OCI-LY3 (cell line): ENCODE measurements at regions not wholly inside any gene's neighbourhood (a gene's known extent, or its start where the extent isn't known, plus 50 kb on each side); places are given as distances from the start of the nearest gene placed in this dataset.

ENCODE experiments used
- H2AFZ ChIP-seq: fragments of 200-600, 300-600 bp; shearing (Covaris generic); 2 replicates; pipeline ENCODE4 v1.6.0; 2014; ENCODE audit warnings: antibody characterized with exemption, low read depth, low read length
- H3K27ac ChIP-seq: fragments of 200-600, 300-600 bp; sonication (generic); 2 replicates; pipeline ENCODE4 v1.5.1; 2014; ENCODE audit warnings: mild to moderate bottlenecking, low read length, moderate library complexity, mixed read lengths
- H3K27me3 ChIP-seq: fragments of 200-600, 300-600 bp; sonication (generic); 2 replicates; pipeline ENCODE4 v1.6.1; 2014; ENCODE audit warnings: low read depth, low read length, mixed read lengths
- H3K36me3 ChIP-seq: fragments of 200-600, 300-600 bp; sonication (generic); replicated peaks from 2 replicates; pipeline ENCODE3; 2014; ENCODE audit warnings: low read depth, low read length, mixed read lengths
- H3K4me1 ChIP-seq: fragments of 300-600, 200-600 bp; sonication (generic); 2 replicates; pipeline ENCODE4 v1.6.1; 2014; ENCODE audit warnings: low read length, mixed read lengths
- H3K4me2 ChIP-seq: fragments of 200-600, 300-600 bp; sonication (generic); 2 replicates; pipeline ENCODE4 v1.6.1; 2014; ENCODE audit warnings: low read length, mixed read lengths
- H3K4me3 ChIP-seq: fragments of 300-600, 200-600 bp; sonication (generic); 2 replicates; pipeline ENCODE4 v1.5.1; 2014; ENCODE audit warnings: antibody characterized with exemption, mild to moderate bottlenecking, low read length, moderate library complexity
- H3K79me2 ChIP-seq: fragments of 300-600, 200-600 bp; shearing (Covaris generic); 2 replicates; pipeline ENCODE4 v1.6.1; 2014; ENCODE audit warnings: mild to moderate bottlenecking, low read length, mixed read lengths
- H3K9ac ChIP-seq: fragments of 300-600, 200-600 bp; shearing (Covaris generic); 2 replicates; pipeline ENCODE4 v1.6.0; 2014; ENCODE audit warnings: mild to moderate bottlenecking, low read length, moderate library complexity
- H3K9me3 ChIP-seq: fragments of 200-600, 300-600 bp; shearing (Covaris generic); 2 replicates; pipeline ENCODE4 v1.6.1; 2014; ENCODE audit warnings: low read length, mixed read lengths; ENCODE audit not compliant: insufficient read depth
- H4K20me1 ChIP-seq: fragments of 200-600, 300-600 bp; sonication (generic); 2 replicates; pipeline ENCODE4 v1.6.1; 2016; ENCODE audit warnings: low read length, mixed read lengths; ENCODE audit not compliant: insufficient read depth
- EZH2phosphoT487 ChIP-seq: fragments of 200-600 bp; shearing (Covaris generic); IDR thresholded peaks from 2 replicates; pipeline ENCODE4 v1.6.1; 2018; ENCODE audit warnings: antibody characterized with exemption, mixed run types, low read depth
- TF ChIP-seq, protein P1 (sequence below): fragments of 200-600, 300-600 bp; sonication (generic); IDR thresholded peaks from 2 replicates; pipeline ENCODE4 v1.5.1; 2014; ENCODE audit warnings: antibody characterized with exemption, low read length, low read depth

DNA sequence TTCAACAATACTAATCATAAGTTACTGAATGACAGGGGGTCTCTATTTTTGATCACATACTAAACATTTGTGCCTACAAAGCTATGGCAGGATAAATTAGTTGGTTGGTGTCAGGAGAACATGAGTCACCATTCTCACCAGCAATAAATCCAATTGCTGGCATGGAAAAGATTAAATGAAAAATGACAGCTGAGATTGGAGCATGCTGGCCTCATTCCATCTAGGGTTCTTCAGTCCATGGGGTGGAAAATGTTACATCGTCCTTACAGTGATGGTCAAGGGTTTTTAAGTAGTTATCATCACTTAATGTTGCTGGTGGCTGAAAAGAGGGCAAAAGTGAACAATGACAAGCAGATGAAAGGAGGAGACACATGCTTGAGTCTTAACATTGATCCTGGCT, 180.1 kb upstream of the BCL6 start:
- no peak overlapping the region for H2AFZ ChIP-seq
- H3K27ac ChIP-seq = no peak overlapping the region
- H3K4me2 ChIP-seq = no peak overlapping the region
- H4K20me1 ChIP-seq = no peaks in the 10 kb centered on the region
- peaks cover 10% of the 10 kb centered on the region for H3K36me3 ChIP-seq
- peaks cover 80% of the 10 kb centered on the region for H3K27me3 ChIP-seq
- H3K4me3 ChIP-seq = no peak overlapping the region
- H3K4me1 ChIP-seq = peaks cover 23% of the 10 kb centered on the region
- no peaks in the 10 kb centered on the region for H3K79me2 ChIP-seq
- peaks cover 15% of the 10 kb centered on the region for H3K9me3 ChIP-seq
- no peak overlapping the region for H3K9ac ChIP-seq
- no peak for TF ChIP-seq EZH2phosphoT487
- TF ChIP-seq, protein P1, sequence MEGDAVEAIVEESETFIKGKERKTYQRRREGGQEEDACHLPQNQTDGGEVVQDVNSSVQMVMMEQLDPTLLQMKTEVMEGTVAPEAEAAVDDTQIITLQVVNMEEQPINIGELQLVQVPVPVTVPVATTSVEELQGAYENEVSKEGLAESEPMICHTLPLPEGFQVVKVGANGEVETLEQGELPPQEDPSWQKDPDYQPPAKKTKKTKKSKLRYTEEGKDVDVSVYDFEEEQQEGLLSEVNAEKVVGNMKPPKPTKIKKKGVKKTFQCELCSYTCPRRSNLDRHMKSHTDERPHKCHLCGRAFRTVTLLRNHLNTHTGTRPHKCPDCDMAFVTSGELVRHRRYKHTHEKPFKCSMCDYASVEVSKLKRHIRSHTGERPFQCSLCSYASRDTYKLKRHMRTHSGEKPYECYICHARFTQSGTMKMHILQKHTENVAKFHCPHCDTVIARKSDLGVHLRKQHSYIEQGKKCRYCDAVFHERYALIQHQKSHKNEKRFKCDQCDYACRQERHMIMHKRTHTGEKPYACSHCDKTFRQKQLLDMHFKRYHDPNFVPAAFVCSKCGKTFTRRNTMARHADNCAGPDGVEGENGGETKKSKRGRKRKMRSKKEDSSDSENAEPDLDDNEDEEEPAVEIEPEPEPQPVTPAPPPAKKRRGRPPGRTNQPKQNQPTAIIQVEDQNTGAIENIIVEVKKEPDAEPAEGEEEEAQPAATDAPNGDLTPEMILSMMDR = no peak

DNA sequence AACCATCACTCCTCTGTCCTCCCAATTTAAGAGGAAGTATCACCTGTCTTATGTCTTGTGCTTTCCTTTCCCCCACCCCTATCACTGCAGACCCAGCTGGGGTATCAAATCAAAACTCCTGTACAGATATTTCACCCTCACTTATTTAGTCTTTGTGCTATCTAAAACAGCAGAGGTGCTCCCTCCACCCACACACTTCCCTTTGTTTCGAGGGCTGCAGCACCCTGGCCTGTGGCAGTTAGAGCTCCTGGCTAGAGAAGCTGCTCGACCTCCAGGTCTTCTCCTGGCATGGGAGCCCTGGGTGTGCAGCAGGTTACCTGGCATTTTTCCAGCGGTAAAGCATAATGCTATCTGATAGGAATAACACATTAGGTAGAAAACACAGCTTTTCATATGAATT, 181.4 kb upstream of the BCL6 start:
- peaks cover 15% of the 10 kb centered on the region for H3K9me3 ChIP-seq
- H3K79me2 ChIP-seq = no peaks in the 10 kb centered on the region
- peaks cover 16% of the 10 kb centered on the region for H3K4me1 ChIP-seq
- H3K9ac ChIP-seq = no peak overlapping the region
- H3K27ac ChIP-seq = no peak overlapping the region
- no peak overlapping the region for H2AFZ ChIP-seq
- peaks cover 10% of the 10 kb centered on the region for H3K36me3 ChIP-seq
- peaks cover 80% of the 10 kb centered on the region for H3K27me3 ChIP-seq
- no peak overlapping the region for H3K4me3 ChIP-seq
- no peaks in the 10 kb centered on the region for H4K20me1 ChIP-seq
- TF ChIP-seq, protein P1 = no peak
- TF ChIP-seq EZH2phosphoT487 = no peak
- no peak overlapping the region for H3K4me2 ChIP-seq

DNA sequence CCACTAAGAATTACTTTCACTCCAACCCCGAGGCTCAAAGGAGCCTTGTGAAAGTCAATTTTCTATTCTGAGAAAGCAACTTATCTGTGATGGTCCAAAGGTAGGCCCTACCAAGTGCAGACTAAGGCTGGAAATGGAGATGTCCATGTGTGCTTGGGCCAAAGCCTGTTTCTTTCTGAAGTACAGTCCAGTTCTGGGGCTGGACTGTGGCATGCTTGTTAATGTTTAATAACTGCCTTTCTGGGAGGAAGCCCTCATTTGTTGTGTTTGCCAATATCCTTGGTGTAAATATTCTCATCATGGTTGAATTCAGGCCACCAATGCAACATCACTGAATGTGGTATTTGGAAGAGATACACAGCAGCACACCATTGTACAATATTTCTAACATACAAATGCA, 182.3 kb upstream of the BCL6 start:
- H3K27ac ChIP-seq = no peak overlapping the region
- H3K27me3 ChIP-seq = peaks cover 82% of the 10 kb centered on the region
- H3K36me3 ChIP-seq = peaks cover 10% of the 10 kb centered on the region
- peaks cover 20% of the 10 kb centered on the region for H3K4me1 ChIP-seq
- no peaks in the 10 kb centered on the region for H4K20me1 ChIP-seq
- no peak overlapping the region for H2AFZ ChIP-seq
- peaks cover 15% of the 10 kb centered on the region for H3K9me3 ChIP-seq
- H3K9ac ChIP-seq = no peak overlapping the region
- TF ChIP-seq, protein P1 = no peak
- TF ChIP-seq EZH2phosphoT487 = no peak
- no peak overlapping the region for H3K4me3 ChIP-seq
- H3K79me2 ChIP-seq = no peaks in the 10 kb centered on the region
- H3K4me2 ChIP-seq = no peak overlapping the region

DNA sequence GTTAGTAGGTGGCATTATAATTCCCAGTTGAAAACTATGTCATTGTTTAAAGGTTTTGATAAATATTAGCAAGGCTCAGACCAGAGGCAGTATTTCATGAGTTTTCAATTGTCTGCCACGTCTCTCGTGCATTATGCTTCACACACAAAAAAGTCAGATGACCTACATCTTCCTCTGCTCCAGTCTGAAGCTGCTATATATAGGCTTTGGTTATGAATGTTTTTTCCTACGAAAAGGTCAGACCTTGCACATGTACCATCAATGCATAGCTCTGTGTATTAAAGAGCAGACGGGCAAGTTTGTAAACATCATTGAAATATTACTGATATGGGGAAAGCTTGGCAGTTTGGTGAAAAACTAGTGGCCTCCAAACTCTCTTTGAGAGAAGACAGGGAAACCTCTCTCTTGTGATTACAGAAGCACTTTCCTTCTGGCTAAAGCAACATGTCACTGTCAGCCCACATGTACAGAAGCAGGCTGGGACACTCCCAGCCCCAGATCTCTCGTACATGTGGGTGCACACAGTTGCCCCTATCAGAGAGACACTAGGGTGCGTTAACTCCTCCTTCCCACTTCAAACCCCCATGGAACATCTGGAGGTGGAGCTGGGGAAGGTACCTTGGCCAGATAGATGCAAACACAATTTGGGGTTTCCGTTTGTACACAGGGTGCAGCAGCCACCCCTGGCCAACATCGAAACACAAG, 184.0 kb upstream of the BCL6 start:
- H3K36me3 ChIP-seq = peaks cover 10% of the 10 kb centered on the region
- TF ChIP-seq EZH2phosphoT487 = no peak
- TF ChIP-seq, protein P1 = no peak
- H3K27ac ChIP-seq = no peak overlapping the region
- H3K9me3 ChIP-seq = peaks cover 20% of the 10 kb centered on the region
- no peaks in the 10 kb centered on the region for H3K79me2 ChIP-seq
- H3K4me2 ChIP-seq = no peak overlapping the region
- H4K20me1 ChIP-seq = no peaks in the 10 kb centered on the region
- H3K4me1 ChIP-seq = peaks cover 23% of the 10 kb centered on the region
- peaks cover 80% of the 10 kb centered on the region for H3K27me3 ChIP-seq
- no peak overlapping the region for H3K9ac ChIP-seq
- H3K4me3 ChIP-seq = no peak overlapping the region
- no peak overlapping the region for H2AFZ ChIP-seq
